ENCODE measurements at regions not wholly inside any gene's neighbourhood (a gene's known extent, or its start where the extent isn't known, plus 50 kb on each side); places are given as distances from the start of the nearest gene placed in this dataset.
"Not testable (repeated sequence)": the region's sequence is repeated elsewhere in the genome, so short reads cannot be mapped to it uniquely, and the experiment has no call there.

DNA sequence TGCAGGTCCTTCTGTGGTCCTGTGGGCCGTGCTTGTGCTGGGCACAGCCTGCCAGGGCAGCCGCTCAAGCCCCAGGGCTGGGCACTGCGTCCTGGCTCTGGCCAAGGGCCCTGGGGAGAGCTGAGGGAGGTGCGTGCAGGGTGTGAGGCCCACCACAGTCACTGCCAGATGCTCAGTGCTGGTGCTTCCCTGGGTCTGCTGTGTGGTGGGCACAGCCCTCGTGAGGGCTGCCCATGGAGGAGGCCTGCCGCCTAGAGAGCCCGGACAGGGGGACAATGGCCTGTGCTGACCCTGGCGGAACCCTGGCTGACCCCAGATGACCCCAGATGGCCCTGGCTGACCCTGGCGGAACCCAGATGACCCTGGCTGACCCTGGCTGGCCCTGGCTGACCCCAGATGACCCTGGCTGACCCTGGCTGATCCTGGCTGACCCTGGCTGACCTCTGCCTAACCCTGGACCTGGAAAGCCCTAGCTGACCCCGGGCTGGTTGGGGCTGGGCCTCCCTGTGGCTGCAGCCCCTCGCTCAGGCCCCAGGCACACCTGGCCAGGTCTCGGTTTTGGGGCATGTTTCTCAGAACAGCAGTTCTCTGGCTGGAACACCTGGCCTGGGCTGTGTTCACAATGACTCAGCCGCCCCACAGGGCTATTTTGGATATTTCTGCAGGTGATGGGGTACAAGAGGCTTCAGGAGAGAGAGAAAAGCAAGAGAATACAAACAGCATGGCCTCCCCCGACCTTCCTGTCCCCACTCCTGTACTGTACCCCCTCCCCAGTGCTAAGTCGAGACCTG is 55.4 kb downstream of the TMEM121 start:
- no peak for DNase-seq

DNA sequence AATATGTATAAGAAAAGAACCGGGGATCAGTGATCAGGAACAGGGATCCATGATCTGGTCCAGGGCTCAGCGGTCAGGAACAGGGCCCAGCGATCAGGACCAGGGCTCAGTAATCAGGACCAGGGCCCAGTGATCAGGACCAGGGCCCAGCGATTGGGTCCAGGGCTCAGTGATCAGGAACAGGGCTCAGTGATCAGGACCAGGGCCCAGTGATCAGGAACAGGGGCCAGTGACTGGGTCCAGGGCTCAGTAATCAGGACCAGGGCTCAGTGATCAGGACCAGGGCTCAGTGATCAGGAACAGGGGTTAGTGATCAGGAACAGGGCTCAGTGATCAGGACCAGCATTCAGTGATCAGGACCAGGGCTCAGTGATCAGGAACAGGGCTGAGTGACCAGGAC is 56.3 kb downstream of the TMEM121 start:
- DNase-seq, result no peak

DNA sequence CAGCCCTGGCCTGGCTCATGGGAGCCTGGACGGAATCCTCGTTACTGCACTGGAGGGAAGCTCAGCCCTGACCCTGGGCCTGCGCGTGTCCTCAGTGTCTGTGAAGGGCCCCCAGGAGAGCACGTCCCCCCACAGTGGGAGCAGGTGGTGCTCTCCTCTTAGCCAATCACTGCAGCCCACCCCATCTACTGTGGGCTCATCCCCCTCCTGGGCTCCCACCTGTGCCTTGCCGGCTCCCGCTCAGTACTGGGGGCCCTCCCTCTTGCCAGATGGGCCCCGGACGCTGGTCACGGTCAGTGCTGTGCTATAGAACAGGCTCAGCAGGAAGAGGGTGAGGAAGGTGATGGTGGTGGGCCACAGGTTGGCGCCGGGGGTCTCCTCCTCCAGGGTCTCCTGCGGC is 57.5 kb downstream of the TMEM121 start:
- not testable (repeated sequence) for DNase-seq

DNA sequence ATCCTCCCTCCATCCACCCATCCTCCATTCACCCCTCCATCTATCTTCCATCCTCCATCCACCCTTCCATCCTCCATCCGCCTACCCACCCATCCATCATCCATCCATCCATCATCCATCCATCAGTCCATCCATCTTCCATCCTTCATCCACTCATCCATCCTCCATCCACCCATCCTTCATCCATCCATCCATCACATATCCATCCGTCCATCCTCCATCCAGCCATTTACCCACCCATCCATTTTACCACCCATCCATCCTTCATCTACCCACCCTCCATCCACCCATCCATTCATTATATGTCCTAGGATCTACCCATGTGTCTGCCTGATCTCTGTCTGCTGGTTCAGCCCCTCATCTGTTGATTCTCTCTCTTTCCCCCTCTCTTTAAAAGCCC is 58.9 kb downstream of the TMEM121 start:
- not testable (repeated sequence) for DNase-seq

DNA sequence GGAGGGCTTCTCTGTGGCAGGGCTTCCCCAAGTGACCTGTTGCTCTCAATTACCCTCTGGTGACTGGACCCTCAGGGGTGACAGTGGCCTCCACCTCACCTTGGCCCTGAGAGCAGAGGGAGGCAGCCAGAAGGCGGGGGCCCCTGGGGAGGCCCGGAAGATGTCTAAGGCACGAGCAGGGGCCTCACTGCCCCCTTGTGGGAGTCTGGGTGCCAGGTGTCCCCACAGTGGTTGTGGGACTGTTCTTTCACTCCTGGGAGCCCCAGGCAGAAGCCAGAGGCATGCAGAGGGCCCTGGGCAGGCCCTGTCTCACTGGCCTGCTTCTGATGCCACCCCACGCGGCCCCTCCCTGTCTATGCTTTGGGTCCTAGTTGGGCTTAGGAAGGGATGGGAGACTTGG is 59.3 kb downstream of the TMEM121 start:
- DNase-seq, result not testable (repeated sequence)

DNA sequence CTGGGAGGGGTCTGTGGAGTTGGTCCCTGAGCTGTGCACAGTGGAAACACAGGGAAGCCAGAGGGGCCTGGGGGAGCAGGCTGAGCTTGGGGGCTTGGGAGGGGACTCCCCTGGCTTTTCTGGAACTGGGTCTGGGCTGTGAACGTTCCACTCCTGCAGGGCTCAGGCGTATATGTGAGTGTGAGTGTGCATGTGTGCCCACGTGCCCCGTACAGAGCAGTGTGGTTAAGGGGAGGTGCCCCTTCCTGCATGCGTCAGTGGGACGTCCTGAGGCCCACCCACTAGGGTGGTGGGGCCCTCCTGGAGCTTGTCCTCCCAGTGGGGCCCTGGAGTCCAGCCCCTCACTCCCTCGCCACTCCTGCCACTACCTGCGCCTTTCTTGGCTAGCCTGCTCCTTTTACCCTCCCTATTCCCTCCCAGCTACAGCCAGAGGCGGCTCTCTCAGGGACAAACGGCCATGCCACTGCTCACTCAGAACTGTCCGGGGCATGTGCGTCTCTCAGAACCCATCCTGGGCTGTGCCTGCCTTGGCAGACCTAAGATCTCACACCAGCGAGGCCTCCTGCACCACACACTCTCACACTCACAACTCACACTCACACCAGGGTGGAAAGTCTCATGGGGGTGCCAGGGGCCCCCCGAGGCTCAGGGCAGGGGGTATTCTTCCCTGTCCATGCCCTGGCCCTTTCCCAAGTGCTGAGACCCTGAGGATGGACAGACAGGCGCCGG is 59.9 kb downstream of the TMEM121 start:
- DNase-seq, result not testable (repeated sequence)

DNA sequence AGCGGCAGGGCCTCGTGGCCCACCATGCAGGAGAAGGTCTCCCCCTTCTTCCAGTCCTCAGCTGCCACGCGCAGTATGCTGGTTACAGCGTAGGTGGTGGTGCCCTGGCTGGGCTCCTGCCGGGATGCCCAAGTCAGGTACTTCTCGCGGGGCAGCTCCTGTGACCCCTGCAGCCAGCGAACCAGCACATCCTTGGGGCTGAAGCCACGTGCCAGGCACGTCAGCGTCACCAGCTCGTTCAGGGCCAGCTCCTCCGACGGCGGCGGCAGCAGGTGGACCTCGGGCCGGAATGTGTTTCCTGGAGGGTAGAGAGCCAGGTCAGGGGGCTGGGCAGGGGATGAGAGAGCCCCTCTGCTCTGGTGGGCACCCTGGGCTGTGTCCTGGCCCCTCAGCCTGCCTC is 60.7 kb downstream of the TMEM121 start:
- DNase-seq, result not testable (repeated sequence)

DNA sequence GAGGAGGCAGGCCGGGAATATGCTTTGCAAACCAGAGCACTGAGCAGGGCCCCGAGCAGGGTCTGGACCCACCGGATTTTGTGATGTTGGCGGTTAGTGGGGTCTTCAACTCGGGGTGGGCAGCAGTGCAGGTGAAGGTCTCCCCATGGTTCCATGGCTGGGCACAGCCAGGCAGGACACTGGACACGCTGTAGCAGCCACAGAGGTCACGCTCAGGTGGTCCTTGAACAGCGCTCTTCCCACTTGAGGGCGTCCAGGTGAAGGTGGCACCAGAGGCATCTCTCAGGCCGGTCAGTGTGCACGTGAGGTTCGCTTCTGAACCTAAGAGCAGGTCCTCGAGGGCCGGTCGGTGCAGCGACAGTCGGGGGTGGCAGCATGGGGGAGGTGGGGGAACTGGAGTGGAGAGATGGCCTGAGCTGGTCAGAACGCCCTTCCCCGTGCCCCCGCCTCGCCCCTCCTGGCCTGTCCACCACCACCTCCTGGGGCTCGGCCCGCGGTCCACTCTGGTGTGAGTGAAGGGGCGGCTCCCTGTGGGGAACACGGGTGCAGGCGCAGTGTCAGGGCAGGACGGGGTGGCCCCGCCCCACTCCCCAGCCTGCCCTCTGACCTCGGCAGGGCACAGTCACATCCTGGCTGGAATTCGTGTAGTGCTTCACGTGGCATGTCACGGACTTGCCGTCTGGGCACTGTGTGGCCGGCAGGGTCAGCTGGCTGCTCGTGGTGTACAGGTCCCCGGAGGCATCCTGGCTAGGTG is 61.3 kb downstream of the TMEM121 start:
- DNase-seq, result not testable (repeated sequence)

DNA sequence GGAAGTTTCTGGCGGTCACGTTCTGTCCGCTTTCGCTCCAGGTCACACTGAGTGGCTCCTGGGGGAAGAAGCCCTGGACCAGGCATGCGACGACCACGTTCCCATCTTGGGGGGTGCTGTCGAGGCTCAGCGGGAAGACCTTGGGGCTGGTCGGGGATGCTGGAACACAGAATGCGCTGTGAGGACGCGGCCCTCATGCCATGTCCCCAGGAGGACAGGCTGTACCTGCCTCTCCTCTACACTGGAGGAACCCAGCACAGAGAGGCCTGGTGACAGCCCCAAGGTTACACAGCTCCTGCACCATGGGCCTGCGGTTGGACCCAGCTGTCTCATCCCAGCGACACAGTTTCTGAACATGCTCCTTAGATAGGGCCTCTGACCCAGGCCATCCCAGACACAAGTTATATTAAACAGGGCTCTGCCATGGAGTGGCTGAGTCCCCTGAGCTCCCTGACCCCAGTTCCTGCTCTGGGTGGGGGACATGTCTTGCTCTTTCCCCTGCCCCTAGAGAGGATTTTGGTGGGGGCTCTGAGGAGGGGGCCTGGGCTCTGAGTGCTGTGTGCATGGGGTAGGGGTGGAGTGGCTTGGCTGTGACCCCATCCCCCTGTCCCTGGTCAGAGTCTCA is 62.0 kb downstream of the TMEM121 start:
- no peak for DNase-seq

DNA sequence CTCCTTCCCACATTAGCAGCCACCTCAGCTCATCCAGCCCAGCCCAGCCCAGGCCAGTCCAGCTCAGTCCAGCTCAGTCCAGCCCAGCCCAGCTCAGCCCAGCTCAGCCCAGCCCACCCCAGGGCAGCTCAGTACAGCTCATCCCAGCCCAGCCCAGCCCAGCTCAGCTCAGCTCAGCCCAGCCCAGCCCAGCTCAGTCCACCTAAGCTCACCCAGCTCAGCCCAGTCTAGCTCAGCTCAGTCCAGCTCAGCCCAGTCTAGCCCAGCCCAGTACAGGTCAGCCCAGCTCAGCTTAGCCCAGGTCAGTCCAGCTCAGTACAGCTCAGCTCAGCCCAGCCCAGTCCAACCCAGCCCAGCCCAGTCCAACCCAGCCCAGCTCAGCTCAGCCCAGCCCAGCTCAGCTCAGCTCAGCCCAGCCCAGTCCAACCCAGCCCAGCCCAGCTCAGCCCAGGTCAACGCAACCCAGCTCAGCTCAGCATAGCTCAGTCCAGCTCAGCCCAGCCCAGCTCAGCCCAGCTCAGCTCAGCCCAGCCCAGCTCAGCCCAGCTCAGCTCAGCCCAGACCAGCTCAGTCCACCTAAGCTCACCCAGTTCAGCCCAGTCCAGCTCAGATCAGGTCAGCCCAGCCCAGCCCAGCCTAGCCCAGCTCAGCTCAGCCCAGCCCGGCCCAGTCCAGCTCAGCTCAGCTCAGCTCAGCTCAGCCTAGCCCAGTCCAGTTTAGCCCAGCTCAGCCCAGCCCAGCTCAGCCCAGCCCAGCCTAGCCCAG is 63.0 kb downstream of the TMEM121 start:
- DNase-seq, result no peak

DNA sequence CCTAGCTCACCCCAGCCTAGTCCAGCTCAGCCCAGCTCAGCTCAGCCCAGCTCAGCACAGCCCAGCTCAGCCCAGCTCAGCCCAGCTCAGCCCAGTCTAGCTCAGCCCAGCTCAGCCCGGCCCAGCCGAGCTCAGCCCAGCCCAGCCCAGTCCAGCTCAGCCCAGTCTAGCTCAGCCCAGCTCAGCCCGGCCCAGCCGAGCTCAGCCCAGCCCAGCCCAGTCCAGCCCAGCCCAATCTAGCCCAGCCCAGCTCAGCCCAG is 63.5 kb downstream of the TMEM121 start:
- DNase-seq, result not testable (repeated sequence)

DNA sequence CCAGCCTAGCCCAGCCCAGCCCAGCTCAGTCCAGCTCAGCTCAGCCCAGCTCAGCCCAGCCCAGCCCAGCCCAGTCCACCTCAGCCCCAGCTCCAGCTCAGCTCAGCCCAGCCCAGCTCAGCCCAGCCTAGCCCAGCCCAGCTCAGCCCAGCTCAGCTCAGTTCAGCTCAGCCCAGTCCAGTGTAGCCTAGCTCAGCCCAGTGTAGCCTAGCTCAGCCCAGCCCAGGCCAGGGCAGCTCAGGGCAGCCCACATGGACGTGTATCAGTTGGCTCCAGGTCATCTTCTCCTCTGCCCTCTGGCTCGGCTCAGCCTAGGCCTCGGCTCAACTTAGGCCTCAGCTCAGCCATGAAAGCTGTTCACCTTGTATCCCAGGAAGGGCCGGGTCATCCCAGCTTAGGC is 64.7 kb downstream of the TMEM121 start:
- DNase-seq, result no peak

DNA sequence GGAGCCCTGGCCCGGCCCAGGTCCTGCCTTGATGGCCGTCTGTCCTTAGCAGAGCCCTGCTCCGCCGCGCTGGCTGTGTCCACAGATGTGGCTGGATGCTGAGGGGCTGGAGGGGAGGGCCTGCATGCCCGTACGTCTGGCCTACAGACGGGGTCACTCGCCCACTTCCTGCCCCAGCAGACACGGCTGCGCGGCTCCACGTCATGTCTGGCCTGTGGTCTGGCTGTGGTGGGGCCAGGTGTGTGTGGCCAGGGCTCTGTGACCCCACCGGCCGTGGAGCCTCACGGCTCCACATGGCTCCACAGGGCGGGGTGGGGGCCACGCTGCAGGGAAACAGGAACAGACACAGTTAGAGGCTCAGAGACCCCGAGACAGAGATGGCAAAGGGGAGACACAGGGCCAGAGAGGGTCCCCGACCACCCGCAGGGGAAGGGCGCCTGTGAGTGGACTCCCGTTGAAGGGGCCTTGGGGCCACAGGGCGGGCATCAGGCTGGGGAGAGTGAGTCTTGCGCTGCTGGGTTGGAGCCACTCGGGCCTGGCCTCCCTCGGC is 65.5 kb downstream of the TMEM121 start:
- not testable (repeated sequence) for DNase-seq

DNA sequence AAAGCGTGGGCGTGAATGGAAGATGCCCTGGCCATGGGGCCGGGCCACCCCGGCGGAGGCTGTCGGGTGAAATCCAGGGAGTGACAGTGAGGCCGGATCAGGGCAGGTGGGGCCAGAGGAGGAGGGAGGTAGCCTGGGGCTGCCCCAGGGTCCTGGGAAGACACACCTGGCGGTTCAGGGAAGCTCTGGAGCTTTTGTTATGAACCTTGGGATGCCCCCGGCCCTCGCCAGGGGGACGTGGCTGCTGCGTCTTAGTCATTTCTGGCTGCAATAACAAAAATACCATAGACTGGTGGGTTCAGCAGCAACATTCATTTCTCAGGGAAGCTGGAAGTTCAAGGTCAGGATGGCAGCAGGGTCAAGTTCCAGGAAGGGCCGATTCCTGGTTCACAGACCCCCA is 66.3 kb downstream of the TMEM121 start:
- not testable (repeated sequence) for DNase-seq

DNA sequence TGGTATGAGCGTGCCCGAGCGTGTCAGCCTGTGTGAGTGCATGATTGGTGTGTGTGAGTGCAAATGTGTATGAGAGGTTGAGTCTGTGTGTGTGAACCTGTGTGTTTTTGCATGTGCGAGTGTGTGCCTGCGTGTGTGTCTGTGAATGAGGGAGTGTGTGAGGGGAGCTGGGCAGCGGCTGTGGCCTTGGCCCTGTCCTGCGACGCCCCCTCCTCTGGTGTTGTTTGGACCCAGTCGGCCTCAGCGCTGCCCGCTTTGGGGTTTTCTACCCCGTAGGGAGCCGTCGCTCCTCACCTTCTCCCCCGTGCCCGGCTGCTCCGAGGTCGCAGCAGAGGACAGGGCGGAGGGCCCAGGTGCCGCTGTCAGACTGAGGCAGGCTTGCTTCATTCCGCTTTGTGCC is 69.0 kb downstream of the TMEM121 start:
- DNase-seq, result not testable (repeated sequence)

DNA sequence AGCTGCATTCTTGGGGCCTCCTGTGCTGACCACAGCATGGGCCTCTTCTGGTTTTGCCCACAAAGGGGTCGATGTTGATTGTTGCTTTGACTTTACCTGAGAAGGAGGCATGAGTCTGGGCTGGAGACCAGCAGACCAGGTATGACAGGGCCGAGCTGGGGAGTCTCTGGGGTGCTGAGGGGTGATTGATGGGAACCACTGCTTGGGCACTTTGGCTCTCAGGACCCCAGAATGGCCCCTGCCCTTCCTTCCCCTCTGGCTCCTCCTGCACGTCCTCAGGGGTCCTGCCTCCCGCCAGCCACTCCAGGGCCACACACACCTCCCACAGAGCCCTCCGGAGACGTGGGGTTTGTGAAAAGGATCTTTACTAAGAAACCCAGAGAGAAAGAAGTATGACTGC is 70.0 kb downstream of the TMEM121 start:
- DNase-seq, result not testable (repeated sequence)

DNA sequence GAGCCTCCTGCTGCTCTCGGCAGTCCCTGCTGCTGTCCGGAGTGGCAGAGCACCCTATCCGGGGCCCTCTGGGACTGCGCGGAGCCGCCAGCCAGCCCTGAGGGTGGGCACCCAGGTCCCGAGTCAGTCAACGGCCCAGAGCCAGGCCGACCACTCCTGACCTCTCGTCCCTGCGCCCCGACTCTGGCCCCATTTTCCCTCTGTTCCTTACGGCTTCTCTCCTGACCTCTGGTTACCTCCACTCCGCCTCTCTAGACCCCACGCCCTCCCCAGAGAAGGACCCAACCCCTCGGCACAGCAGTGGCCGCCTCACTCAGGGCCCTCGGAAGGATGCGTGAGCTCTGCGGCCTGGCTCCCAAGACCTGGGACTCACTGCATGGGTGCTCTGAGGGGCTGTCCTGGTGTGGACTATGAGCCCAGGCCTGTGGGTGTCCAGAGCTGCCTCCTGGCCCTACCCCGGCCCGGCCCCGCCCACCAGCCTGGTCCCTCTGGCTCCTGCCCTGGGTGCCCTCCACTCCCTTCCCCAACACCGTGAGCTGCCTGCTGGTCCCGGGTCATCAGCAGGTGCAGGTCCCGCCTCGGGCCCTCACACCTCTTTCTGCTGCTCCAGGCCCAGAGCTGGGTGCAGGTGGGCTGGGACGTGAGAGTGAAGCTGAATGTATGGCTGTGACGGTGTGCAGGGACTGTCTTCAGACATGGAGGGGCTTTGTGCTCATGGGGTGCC is 71.8 kb downstream of the TMEM121 start:
- not testable (repeated sequence) for DNase-seq

DNA sequence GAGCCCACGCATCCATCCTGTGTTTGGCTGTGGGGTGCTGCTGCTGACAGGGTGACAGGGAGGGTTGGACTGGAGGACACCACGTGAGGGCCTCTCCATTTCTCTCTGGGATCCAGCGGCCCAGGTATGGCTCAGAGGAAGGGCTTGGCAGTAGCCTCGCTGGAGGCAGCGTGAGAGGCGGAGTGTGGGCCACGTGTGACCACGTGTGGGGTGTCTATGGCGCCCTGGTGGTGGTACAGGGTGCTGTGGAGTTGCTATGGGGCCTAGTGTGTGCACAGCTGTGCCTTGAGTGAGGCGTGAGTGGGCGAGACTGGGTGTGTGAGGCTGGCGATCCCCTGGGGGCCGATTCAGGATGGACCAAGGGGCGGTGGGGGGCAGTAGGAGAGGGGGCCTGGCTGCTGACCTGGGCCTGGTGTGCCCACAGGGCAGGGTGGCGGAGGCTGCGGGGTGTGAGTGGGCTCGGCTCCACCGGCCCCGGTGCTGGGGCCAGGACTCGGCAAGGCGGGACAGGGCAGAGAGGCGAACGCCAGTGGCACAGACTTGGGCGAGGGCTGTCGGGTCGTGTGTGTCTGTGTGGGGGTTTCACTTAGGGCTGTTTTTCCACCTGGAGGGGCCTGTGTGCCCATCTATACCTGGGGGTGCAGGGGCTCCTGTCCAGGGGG is 72.7 kb downstream of the TMEM121 start:
- DNase-seq, result not testable (repeated sequence)

DNA sequence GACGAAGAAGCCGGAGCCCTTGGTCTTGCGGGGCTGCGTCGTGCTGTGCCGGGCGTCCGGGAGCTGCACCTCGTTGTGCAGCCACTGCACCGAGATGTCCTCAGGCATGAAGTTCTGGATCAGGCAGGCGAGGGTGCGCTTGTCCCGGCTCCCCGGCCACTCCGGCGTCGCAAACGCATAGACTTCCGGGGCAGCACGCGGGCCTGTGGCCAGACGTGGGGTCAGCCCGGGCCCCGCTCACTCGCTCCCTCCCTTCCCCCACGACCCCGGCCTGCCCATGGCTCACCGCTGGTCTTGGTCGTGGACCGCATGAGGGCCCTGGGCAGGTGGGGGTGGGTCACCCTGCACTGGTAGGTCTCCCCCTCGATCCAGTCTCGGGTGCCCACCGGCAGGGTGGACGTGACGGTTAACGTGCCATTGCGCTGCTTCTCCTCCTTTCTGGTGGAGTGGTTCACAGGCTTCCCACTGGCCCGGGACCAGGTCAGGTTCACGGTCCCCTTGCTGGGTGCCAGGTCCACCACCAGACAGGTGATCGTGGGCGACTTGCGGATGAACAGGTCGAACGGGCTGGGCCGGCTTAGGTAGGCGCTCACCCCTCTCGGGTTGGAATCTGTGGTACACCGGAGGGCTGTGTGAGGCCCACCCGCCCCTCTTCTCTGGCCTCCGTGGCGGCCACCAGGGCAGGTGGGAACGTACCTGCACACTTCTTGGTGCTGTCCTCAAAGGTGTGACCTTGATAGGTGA is 74.0 kb downstream of the TMEM121 start:
- DNase-seq, result not testable (repeated sequence)

DNA sequence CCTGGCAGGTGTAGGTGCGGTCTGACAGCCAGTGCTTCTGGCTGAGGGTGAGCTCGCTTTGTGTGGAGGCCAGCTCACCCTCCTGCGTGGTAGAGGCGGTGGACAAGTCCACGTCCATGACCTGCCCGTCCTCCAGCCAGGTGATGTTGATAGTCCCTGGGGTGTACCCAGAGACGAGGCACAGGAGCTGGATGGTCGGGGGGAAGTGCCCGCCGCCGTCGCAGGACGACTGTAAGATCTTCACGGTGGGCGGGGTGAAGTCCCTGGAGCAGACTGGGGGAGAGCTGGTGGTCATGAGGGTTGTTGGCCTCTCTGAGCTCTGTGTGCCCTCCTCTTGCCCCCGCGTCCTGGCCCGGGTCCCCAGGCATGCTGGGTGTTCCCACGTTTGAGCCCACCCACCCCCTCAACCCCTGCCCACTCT is 74.6 kb downstream of the TMEM121 start:
- DNase-seq, result peak; percentile 9

Data from activated CD8-positive, alpha-beta memory T cell treated with anti-CD3 and anti-CD28 coated beads, Interleukin-2, amount 50 U/mL, for 4 hours (primary cell).